ENCODE measurements at regions not wholly inside any gene's neighbourhood (a gene's known extent, or its start where the extent isn't known, plus 50 kb on each side); places are given as distances from the start of the nearest gene placed in this dataset.

- H3K4me3 ChIP-seq (ENCODE audit: low read depth, low read length): no peak overlapping the region
- in situ Hi-C loops (cut with HindIII; ENCODE audit: low sequenced_read_pairs): no loop called here
- TF ChIP-seq CTCF (IDR thresholded peaks at IDR 0.05; ENCODE audit: low read depth, low read length): no peak
- DNase-seq (ENCODE audit: low read depth, low spot score): no peak
Observed at GRCh38 chr2:5391362-5391761, 300.8 kb upstream of the SOX11 start.

DNA sequence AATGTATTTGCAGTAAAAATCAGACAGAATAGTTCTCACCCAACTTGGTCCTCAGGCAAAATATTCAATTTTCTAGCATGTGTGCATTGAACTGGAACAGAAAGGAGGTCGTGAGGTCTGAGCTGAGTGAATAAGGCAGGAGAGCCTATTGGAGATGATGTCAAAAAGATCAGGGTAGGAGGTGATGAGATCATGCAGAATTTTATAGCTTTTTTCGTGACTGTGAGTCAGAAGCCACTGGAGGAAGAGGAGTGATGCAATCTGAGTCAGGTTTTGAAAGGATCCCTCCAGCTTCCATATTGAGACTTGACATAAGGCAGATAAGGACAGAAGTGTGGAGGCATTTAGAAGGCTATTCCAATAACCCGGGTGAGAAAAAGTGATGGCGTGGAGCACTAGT is 299.5 kb upstream of the SOX11 start:
- in situ Hi-C loops (cut with HindIII; ENCODE audit: low sequenced_read_pairs): no loop called here
- TF ChIP-seq CTCF (IDR thresholded peaks at IDR 0.05; ENCODE audit: low read depth, low read length): no peak
- H3K4me3 ChIP-seq (ENCODE audit: low read depth, low read length): no peak overlapping the region
- peak; percentile 44 for DNase-seq (ENCODE audit: low read depth, low spot score)

DNA sequence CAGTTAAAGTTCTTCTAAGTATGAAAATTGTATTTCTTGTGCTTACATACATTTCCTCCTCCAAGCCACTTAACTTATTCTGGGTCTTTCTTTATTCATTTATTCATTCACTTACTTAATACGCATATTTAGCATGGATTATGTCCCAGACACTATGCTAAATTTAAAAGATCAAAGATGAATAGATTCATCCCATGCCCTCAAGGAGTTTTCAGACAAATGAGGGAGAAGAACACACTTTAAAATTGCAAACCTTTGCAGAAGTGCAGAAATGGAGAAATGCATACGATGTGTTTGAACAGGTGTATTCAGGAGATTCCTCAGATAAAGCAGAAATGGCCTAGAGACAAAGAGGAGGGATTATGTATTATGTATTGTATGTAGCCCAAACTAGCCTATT is 298.7 kb upstream of the SOX11 start:
- in situ Hi-C loops (cut with HindIII; ENCODE audit: low sequenced_read_pairs): no loop called here
- no peak overlapping the region for H3K4me3 ChIP-seq (ENCODE audit: low read depth, low read length)
- TF ChIP-seq CTCF (IDR thresholded peaks at IDR 0.05; ENCODE audit: low read depth, low read length): no peak
- no peak for DNase-seq (ENCODE audit: low read depth, low spot score)

- no peak overlapping the region for H3K4me3 ChIP-seq (ENCODE audit: low read depth, low read length)
- TF ChIP-seq CTCF (IDR thresholded peaks at IDR 0.05; ENCODE audit: low read depth, low read length): no peak
- DNase-seq (ENCODE audit: low read depth, low spot score): no peak
- in situ Hi-C loops (cut with HindIII; ENCODE audit: low sequenced_read_pairs): no loop called here
Observed at GRCh38 chr2:5394223-5394622, 298.0 kb upstream of the SOX11 start.

DNA sequence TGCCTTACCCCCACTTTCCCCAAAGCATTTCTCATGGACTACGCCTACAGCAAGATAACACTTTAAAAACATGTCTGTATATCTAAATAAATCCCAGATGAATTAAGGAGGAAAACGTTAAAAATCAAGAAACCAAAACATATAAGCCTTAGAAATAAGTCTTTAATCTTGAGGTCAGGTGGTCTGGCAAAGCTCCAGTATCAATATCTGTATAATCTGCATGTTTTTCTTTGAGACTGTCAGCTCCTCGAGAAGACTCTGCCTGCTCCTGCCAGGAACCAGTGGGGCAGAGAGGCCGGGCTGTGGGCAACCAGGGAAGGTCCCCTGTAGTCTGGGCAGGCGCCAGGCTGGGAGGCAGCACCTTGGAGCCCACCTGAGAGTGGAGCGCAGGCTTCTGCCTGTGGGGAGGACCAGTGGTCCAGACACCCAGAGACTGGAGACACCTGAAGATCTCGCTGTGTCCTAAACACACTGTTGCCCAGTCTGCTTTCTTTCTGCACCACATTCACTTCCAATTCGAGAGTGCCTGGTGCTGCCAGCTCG is 291.0 kb upstream of the SOX11 start:
- TF ChIP-seq CTCF (IDR thresholded peaks at IDR 0.05; ENCODE audit: low read depth, low read length): no peak
- DNase-seq (ENCODE audit: low read depth, low spot score): peak; percentile 19
- in situ Hi-C loops (cut with HindIII; ENCODE audit: low sequenced_read_pairs): no loop called here
- H3K4me3 ChIP-seq (ENCODE audit: low read depth, low read length): no peak overlapping the region

- no peak overlapping the region for H3K4me3 ChIP-seq (ENCODE audit: low read depth, low read length)
- TF ChIP-seq CTCF (IDR thresholded peaks at IDR 0.05; ENCODE audit: low read depth, low read length): no peak
- in situ Hi-C loops (cut with HindIII; ENCODE audit: low sequenced_read_pairs): no loop called here
- DNase-seq (ENCODE audit: low read depth, low spot score): no peak
Observed at GRCh38 chr2:5403392-5403791, 288.8 kb upstream of the SOX11 start.

- no peak for TF ChIP-seq CTCF (IDR thresholded peaks at IDR 0.05; ENCODE audit: low read depth, low read length)
- DNase-seq (ENCODE audit: low read depth, low spot score): no peak
Observed at GRCh38 chr2:5409898-5410381, 282.2 kb upstream of the SOX11 start.

More at GRCh38 chr2:5409898-5410381, 282.2 kb upstream of the SOX11 start:
- no peak overlapping the region for H3K4me3 ChIP-seq (ENCODE audit: low read depth, low read length)
- in situ Hi-C loops (cut with HindIII; ENCODE audit: low sequenced_read_pairs): no loop called here
